ENCODE measurements at regions not wholly inside any gene's neighbourhood (a gene's known extent, or its start where the extent isn't known, plus 50 kb on each side); places are given as distances from the start of the nearest gene placed in this dataset.

GRCh38 chr4:96887857-96888256, 1048.0 kb downstream of the PDHA2 start:
- no peak for DNase-seq
- Histone ChIP-seq H3K27me3 (no peaks in the 10 kb centered on the region), H3K9me3 (no peaks in the 10 kb centered on the region), H3K4me3 (no peak overlapping the region), H3K36me3 (no peaks in the 10 kb centered on the region)

- H3K4me3 ChIP-seq, result no peak overlapping the region
These were observed 1054.7 kb downstream of the PDHA2 start for GRCh38 chr4:96894621-96895020.

GRCh38 chr4:96895826-96896225, 1055.9 kb downstream of the PDHA2 start:
- DNase-seq, result no peak
- Histone ChIP-seq H3K4me3 (no peak overlapping the region), H3K9me3 (no peaks in the 10 kb centered on the region), H3K27me3 (no peaks in the 10 kb centered on the region), H3K36me3 (no peaks in the 10 kb centered on the region)

More at GRCh38 chr4:96894621-96895020, 1054.7 kb downstream of the PDHA2 start:
- H3K27me3 ChIP-seq, result no peaks in the 10 kb centered on the region
- H3K9me3 ChIP-seq, result no peaks in the 10 kb centered on the region
- no peaks in the 10 kb centered on the region for H3K36me3 ChIP-seq
- no peak for DNase-seq

GRCh38 chr4:96912716-96913115, 1072.8 kb downstream of the PDHA2 start:
- H3K9me3 ChIP-seq, result no peaks in the 10 kb centered on the region
- H3K36me3 ChIP-seq, result no peaks in the 10 kb centered on the region
- H3K27me3 ChIP-seq, result no peaks in the 10 kb centered on the region
- DNase-seq, result no peak
- no peak overlapping the region for H3K4me3 ChIP-seq

GRCh38 chr4:96913441-96914080, 1073.7 kb downstream of the PDHA2 start:
- Histone ChIP-seq H3K4me3 (no peak overlapping the region), H3K27me3 (no peaks in the 10 kb centered on the region), H3K9me3 (no peaks in the 10 kb centered on the region), H3K36me3 (no peaks in the 10 kb centered on the region)
- peak; percentile 0 for DNase-seq

- Histone ChIP-seq H3K36me3 (no peaks in the 10 kb centered on the region), H3K27me3 (no peaks in the 10 kb centered on the region), H3K4me3 (no peak overlapping the region), H3K9me3 (no peaks in the 10 kb centered on the region)
- no peak for DNase-seq
These were observed 1076.8 kb downstream of the PDHA2 start for GRCh38 chr4:96916711-96917110.

GRCh38 chr4:96936886-96937285, 1097.0 kb downstream of the PDHA2 start:
- H3K9me3 ChIP-seq, result no peaks in the 10 kb centered on the region

GRCh38 chr4:96946552-96946951, 1106.7 kb downstream of the PDHA2 start:
- no peaks in the 10 kb centered on the region for H3K27me3 ChIP-seq
- H3K4me3 ChIP-seq, result no peak overlapping the region
- H3K9me3 ChIP-seq, result no peaks in the 10 kb centered on the region
- H3K36me3 ChIP-seq, result no peaks in the 10 kb centered on the region
- DNase-seq, result no peak

More at GRCh38 chr4:96936886-96937285, 1097.0 kb downstream of the PDHA2 start:
- DNase-seq, result no peak
- no peak overlapping the region for H3K4me3 ChIP-seq
- H3K36me3 ChIP-seq, result no peaks in the 10 kb centered on the region
- H3K27me3 ChIP-seq, result no peaks in the 10 kb centered on the region

- H3K27me3 ChIP-seq, result no peaks in the 10 kb centered on the region
- H3K9me3 ChIP-seq, result no peaks in the 10 kb centered on the region
- H3K4me3 ChIP-seq, result no peak overlapping the region
- H3K36me3 ChIP-seq, result no peaks in the 10 kb centered on the region
- DNase-seq, result no peak
These were observed 1112.7 kb downstream of the PDHA2 start for GRCh38 chr4:96952610-96953009.

GRCh38 chr4:96955226-96955625, 1115.3 kb downstream of the PDHA2 start:
- no peak for DNase-seq
- Histone ChIP-seq H3K9me3 (no peaks in the 10 kb centered on the region), H3K27me3 (no peaks in the 10 kb centered on the region), H3K36me3 (no peaks in the 10 kb centered on the region), H3K4me3 (no peak overlapping the region)

GRCh38 chr4:96955691-96956090, 1115.8 kb downstream of the PDHA2 start:
- no peaks in the 10 kb centered on the region for H3K27me3 ChIP-seq
- no peak for DNase-seq
- H3K4me3 ChIP-seq, result no peak overlapping the region

GRCh38 chr4:96969455-96969854, 1129.6 kb downstream of the PDHA2 start:
- no peaks in the 10 kb centered on the region for H3K27me3 ChIP-seq
- DNase-seq, result no peak
- H3K9me3 ChIP-seq, result no peaks in the 10 kb centered on the region
- H3K4me3 ChIP-seq, result no peak overlapping the region
- no peaks in the 10 kb centered on the region for H3K36me3 ChIP-seq

More at GRCh38 chr4:96955691-96956090, 1115.8 kb downstream of the PDHA2 start:
- no peaks in the 10 kb centered on the region for H3K36me3 ChIP-seq
- H3K9me3 ChIP-seq, result no peaks in the 10 kb centered on the region

- DNase-seq, result no peak
- no peaks in the 10 kb centered on the region for H3K27me3 ChIP-seq
- H3K36me3 ChIP-seq, result no peaks in the 10 kb centered on the region
- no peak overlapping the region for H3K4me3 ChIP-seq
- no peaks in the 10 kb centered on the region for H3K9me3 ChIP-seq
These were observed 1133.0 kb downstream of the PDHA2 start for GRCh38 chr4:96972920-96973319.

- Histone ChIP-seq H3K36me3 (no peaks in the 10 kb centered on the region), H3K27me3 (no peaks in the 10 kb centered on the region), H3K4me3 (no peak overlapping the region), H3K9me3 (no peaks in the 10 kb centered on the region)
- DNase-seq, result no peak
These were observed 1134.4 kb downstream of the PDHA2 start for GRCh38 chr4:96974295-96974694.

GRCh38 chr4:96983830-96984229, 1143.9 kb downstream of the PDHA2 start:
- DNase-seq, result no peak
- Histone ChIP-seq H3K9me3 (no peaks in the 10 kb centered on the region), H3K36me3 (no peaks in the 10 kb centered on the region), H3K4me3 (no peak overlapping the region), H3K27me3 (no peaks in the 10 kb centered on the region)

- H3K27me3 ChIP-seq, result no peaks in the 10 kb centered on the region
- no peaks in the 10 kb centered on the region for H3K36me3 ChIP-seq
- no peak for DNase-seq
- no peak overlapping the region for H3K4me3 ChIP-seq
- no peaks in the 10 kb centered on the region for H3K9me3 ChIP-seq
These were observed 1146.9 kb downstream of the PDHA2 start for GRCh38 chr4:96986816-96987215.

- H3K27me3 ChIP-seq, result no peaks in the 10 kb centered on the region
These were observed 1151.2 kb downstream of the PDHA2 start for GRCh38 chr4:96991083-96991482.

GRCh38 chr4:96992443-96992842, 1150.8 kb downstream of the STPG2 start:
- no peak for DNase-seq

More at GRCh38 chr4:96991083-96991482, 1151.2 kb downstream of the PDHA2 start:
- no peaks in the 10 kb centered on the region for H3K9me3 ChIP-seq
- H3K4me3 ChIP-seq, result no peak overlapping the region
- no peak for DNase-seq
- H3K36me3 ChIP-seq, result no peaks in the 10 kb centered on the region

More at GRCh38 chr4:96992443-96992842, 1150.8 kb downstream of the STPG2 start:
- H3K36me3 ChIP-seq, result no peaks in the 10 kb centered on the region
- no peak overlapping the region for H3K4me3 ChIP-seq
- no peaks in the 10 kb centered on the region for H3K27me3 ChIP-seq
- H3K9me3 ChIP-seq, result no peaks in the 10 kb centered on the region
